ENCODE measurements at regions not wholly inside any gene's neighbourhood (a gene's known extent, or its start where the extent isn't known, plus 50 kb on each side); places are given as distances from the start of the nearest gene placed in this dataset.

GRCh38 chr2:216803791-216804190 lies 56.1 kb downstream of the TNP1 start:
- Histone ChIP-seq H2AFZ (ENCODE audit: low read depth, low read length) (no peak overlapping the region), H3K27me3 (ENCODE audit: insufficient read depth, low read length, poor library complexity) (peaks cover 7% of the 10 kb centered on the region), H3K9ac (ENCODE audit: low read depth, low read length) (no peak overlapping the region), H3K4me1 (ENCODE audit: insufficient read depth, low read length) (no peaks in the 10 kb centered on the region), H3K9me3 (ENCODE audit: insufficient read depth, low read length, severe bottlenecking) (no peaks in the 10 kb centered on the region), H4K20me1 (ENCODE audit: insufficient read depth, low read length) (no peaks in the 10 kb centered on the region), H3K27ac (ENCODE audit: low read length) (no peak overlapping the region), H3K79me2 (ENCODE audit: insufficient read depth, low read length) (no peaks in the 10 kb centered on the region), H3K36me3 (ENCODE audit: insufficient read depth, low read length) (no peaks in the 10 kb centered on the region), H3K4me3 (ENCODE audit: low read depth in 1 of 2, low read length in 2 of 2) (no peak overlapping the region), H3K4me2 (ENCODE audit: insufficient read depth, low read length) (no peak overlapping the region)
- ATAC-seq (ENCODE audit: insufficient read depth, low read depth) = no peak
- TF ChIP-seq EZH2 (IDR thresholded peaks at IDR 0.05; ENCODE audit: borderline replicate concordance, low read depth, low read length, severe bottlenecking) (no peak), CTCF (IDR thresholded peaks at IDR 0.05; ENCODE audit: borderline replicate concordance, extremely low read depth, low read length, poor library complexity, severe bottlenecking) (no peak)
- DNase-seq = no peak

GRCh38 chr2:216802516-216803215 lies 57.2 kb downstream of the TNP1 start:
- H3K27me3 ChIP-seq (ENCODE audit: insufficient read depth, low read length, poor library complexity) = peaks cover 7% of the 10 kb centered on the region
- H3K9me3 ChIP-seq (ENCODE audit: insufficient read depth, low read length, severe bottlenecking) = no peaks in the 10 kb centered on the region
- TF ChIP-seq EZH2 (IDR thresholded peaks at IDR 0.05; ENCODE audit: borderline replicate concordance, low read depth, low read length, severe bottlenecking) (no peak), CTCF (IDR thresholded peaks at IDR 0.05; ENCODE audit: borderline replicate concordance, extremely low read depth, low read length, poor library complexity, severe bottlenecking) (no peak)
- H4K20me1 ChIP-seq (ENCODE audit: insufficient read depth, low read length) = no peaks in the 10 kb centered on the region
- H3K9ac ChIP-seq (ENCODE audit: low read depth, low read length) = no peak overlapping the region
- ATAC-seq (ENCODE audit: insufficient read depth, low read depth) = no peak
- H3K4me2 ChIP-seq (ENCODE audit: insufficient read depth, low read length) = no peak overlapping the region
- no peak overlapping the region for H3K27ac ChIP-seq (ENCODE audit: low read length)
- no peaks in the 10 kb centered on the region for H3K79me2 ChIP-seq (ENCODE audit: insufficient read depth, low read length)
- H3K36me3 ChIP-seq (ENCODE audit: insufficient read depth, low read length) = no peaks in the 10 kb centered on the region
- no peaks in the 10 kb centered on the region for H3K4me1 ChIP-seq (ENCODE audit: insufficient read depth, low read length)
- no peak overlapping the region for H2AFZ ChIP-seq (ENCODE audit: low read depth, low read length)
- H3K4me3 ChIP-seq (ENCODE audit: low read depth in 1 of 2, low read length in 2 of 2) = no peak overlapping the region
- DNase-seq = no peak

- H3K36me3 ChIP-seq (ENCODE audit: insufficient read depth, low read length) = no peaks in the 10 kb centered on the region
- H3K79me2 ChIP-seq (ENCODE audit: insufficient read depth, low read length) = no peaks in the 10 kb centered on the region
- no peaks in the 10 kb centered on the region for H3K9me3 ChIP-seq (ENCODE audit: insufficient read depth, low read length, severe bottlenecking)
- H3K4me1 ChIP-seq (ENCODE audit: insufficient read depth, low read length) = no peaks in the 10 kb centered on the region
- H2AFZ ChIP-seq (ENCODE audit: low read depth, low read length) = no peak overlapping the region
- H3K4me3 ChIP-seq (ENCODE audit: low read depth in 1 of 2, low read length in 2 of 2) = no peak overlapping the region
- H4K20me1 ChIP-seq (ENCODE audit: insufficient read depth, low read length) = no peaks in the 10 kb centered on the region
- no peak overlapping the region for H3K4me2 ChIP-seq (ENCODE audit: insufficient read depth, low read length)
- no peak for TF ChIP-seq EZH2 (IDR thresholded peaks at IDR 0.05; ENCODE audit: borderline replicate concordance, low read depth, low read length, severe bottlenecking)
- TF ChIP-seq CTCF (IDR thresholded peaks at IDR 0.05; ENCODE audit: borderline replicate concordance, extremely low read depth, low read length, poor library complexity, severe bottlenecking) = no peak
- ATAC-seq (ENCODE audit: insufficient read depth, low read depth) (no peak), DNase-seq (no peak)
- H3K9ac ChIP-seq (ENCODE audit: low read depth, low read length) = no peak overlapping the region
- no peak overlapping the region for H3K27ac ChIP-seq (ENCODE audit: low read length)
- H3K27me3 ChIP-seq (ENCODE audit: insufficient read depth, low read length, poor library complexity) = peaks cover 7% of the 10 kb centered on the region
These were observed 59.0 kb downstream of the TNP1 start for GRCh38 chr2:216800836-216801235.
